GM19372 (cell line): ENCODE measurements at regions not wholly inside any gene's neighbourhood (a gene's known extent, or its start where the extent isn't known, plus 50 kb on each side); places are given as distances from the start of the nearest gene placed in this dataset.

Source experiments
- ATAC-seq: cut with Tn5 transposase; IDR thresholded peaks from one replicate; pipeline ENCODE4 v1.9.1; 2021; ENCODE audit warnings: mild to moderate bottlenecking, low read depth, moderate library complexity; ENCODE audit not compliant: unreplicated experiment

- ATAC-seq = no peak
Observed at GRCh38 chr5:15266841-15267240, 233.1 kb upstream of the FBXL7 start.

GRCh38 chr5:15266229-15266628, 233.8 kb upstream of the FBXL7 start:
- ATAC-seq = no peak

GRCh38 chr5:15263942-15264341, 236.0 kb upstream of the FBXL7 start:
- no peak for ATAC-seq

- no peak for ATAC-seq
Observed at GRCh38 chr5:15263406-15263805, 236.6 kb upstream of the FBXL7 start.

- ATAC-seq = no peak
Observed at GRCh38 chr5:15261269-15261995, 238.5 kb upstream of the FBXL7 start.

- ATAC-seq = no peak
Observed at GRCh38 chr5:15260356-15261268, 239.4 kb upstream of the FBXL7 start.

- no peak for ATAC-seq
Observed at GRCh38 chr5:15256485-15256884, 243.5 kb upstream of the FBXL7 start.

GRCh38 chr5:15255576-15255975, 244.4 kb upstream of the FBXL7 start:
- ATAC-seq = no peak

GRCh38 chr5:15254607-15255006, 245.4 kb upstream of the FBXL7 start:
- no peak for ATAC-seq

GRCh38 chr5:15252331-15252730, 247.6 kb upstream of the FBXL7 start:
- ATAC-seq = no peak

- no peak for ATAC-seq
Observed at GRCh38 chr5:15249152-15249551, 250.8 kb upstream of the FBXL7 start.

- ATAC-seq = no peak
Observed at GRCh38 chr5:15248731-15249130, 251.2 kb upstream of the FBXL7 start.

GRCh38 chr5:15245913-15246312, 254.1 kb upstream of the FBXL7 start:
- no peak for ATAC-seq

GRCh38 chr5:15243301-15244020, 256.5 kb upstream of the FBXL7 start:
- ATAC-seq = no peak

- no peak for ATAC-seq
Observed at GRCh38 chr5:15241216-15241821, 258.7 kb upstream of the FBXL7 start.

- ATAC-seq = no peak
Observed at GRCh38 chr5:15238006-15238405, 262.0 kb upstream of the FBXL7 start.

- ATAC-seq = no peak
Observed at GRCh38 chr5:15236911-15237508, 263.0 kb upstream of the FBXL7 start.

GRCh38 chr5:15234911-15235310, 265.1 kb upstream of the FBXL7 start:
- ATAC-seq = no peak

GRCh38 chr5:15234366-15234765, 265.6 kb upstream of the FBXL7 start:
- no peak for ATAC-seq

- no peak for ATAC-seq
Observed at GRCh38 chr5:15233566-15233965, 266.4 kb upstream of the FBXL7 start.
